HG03565 (cell line): ENCODE measurements at regions not wholly inside any gene's neighbourhood (a gene's known extent, or its start where the extent isn't known, plus 50 kb on each side); places are given as distances from the start of the nearest gene placed in this dataset.
A peak's percentile ranks its signal among the peaks of the same experiment; 100 is the strongest.

Experiments used
- ATAC-seq: cut with Tn5 transposase; IDR thresholded peaks from one replicate; pipeline ENCODE4 v1.9.1; 2021; ENCODE audit warnings: mild to moderate bottlenecking, moderate library complexity; ENCODE audit not compliant: unreplicated experiment

DNA sequence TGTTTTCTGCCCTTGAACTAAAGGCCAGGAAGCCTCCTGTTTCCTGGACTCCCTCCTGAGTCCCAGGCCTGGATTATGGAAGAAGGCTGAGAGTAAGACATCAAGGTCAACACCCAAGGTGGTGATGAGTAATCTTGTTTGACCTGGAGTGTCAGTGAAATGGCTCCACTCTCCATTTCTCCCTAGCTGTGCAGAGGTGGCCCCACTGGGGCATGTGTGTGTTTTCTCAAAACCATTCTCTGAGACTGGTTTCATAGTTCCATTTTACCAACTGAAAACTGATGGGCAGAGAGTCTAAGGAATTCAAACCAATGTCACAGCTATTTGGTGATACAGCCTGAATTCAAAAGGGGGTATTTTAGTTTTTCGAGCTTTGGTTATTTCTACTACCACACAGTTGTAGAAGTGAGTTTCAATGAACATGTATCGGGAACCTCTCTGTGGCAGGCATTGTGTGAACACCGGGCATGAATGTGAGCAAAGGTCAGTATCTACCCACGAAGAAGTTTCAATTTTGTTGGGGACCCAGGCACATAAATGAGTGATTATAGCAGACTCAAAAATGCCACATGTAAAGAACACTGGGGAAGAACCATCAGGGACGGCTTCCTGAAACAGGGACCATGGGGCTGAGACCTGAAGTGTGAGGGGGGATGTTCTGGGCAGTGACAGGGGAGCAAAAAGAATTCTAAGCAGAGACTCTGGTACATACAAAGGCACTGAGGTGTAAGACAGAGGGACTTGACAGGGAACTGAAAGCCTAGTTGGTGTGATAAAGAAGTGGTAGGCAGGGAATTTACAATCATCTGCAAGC, 269.6 kb upstream of the KLF4 start:
- no peak for ATAC-seq

DNA sequence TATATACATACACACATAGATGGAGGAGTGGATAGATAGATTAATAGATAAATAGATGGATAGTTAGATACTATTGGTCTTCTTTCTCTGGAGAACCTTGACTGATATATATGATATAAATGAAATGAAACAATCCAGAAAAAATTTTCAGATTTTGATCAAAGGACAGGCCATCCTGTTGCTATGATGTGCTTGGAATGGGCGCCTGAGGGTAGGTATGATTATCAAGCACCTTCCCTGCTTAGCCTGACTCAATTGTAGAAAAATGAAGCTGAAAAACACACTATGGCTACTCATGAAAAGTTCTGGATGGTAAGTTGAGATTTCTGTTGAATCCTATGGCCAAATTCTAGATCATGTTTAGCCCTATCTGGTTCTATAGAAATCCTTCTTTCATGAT, 266.5 kb upstream of the KLF4 start:
- ATAC-seq = no peak

DNA sequence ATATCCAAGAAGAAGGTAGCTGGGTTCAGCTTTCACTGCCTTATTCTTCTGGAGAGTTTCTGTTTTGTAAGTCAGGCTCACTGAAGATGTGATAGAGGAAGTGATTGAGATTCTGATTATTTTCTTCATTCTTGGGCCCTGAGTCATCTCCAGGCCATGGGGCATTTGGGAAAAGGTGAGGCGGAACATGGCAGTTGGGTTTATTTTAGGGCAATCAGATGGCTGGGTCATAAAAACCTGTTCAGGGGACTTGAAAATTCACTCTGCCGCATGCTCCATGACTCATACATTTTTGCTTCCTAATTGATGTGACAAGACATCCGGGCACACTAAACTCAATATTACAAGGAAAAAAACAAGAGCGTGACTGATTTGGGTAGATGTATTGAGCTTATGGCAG, 265.7 kb upstream of the KLF4 start:
- ATAC-seq = no peak

DNA sequence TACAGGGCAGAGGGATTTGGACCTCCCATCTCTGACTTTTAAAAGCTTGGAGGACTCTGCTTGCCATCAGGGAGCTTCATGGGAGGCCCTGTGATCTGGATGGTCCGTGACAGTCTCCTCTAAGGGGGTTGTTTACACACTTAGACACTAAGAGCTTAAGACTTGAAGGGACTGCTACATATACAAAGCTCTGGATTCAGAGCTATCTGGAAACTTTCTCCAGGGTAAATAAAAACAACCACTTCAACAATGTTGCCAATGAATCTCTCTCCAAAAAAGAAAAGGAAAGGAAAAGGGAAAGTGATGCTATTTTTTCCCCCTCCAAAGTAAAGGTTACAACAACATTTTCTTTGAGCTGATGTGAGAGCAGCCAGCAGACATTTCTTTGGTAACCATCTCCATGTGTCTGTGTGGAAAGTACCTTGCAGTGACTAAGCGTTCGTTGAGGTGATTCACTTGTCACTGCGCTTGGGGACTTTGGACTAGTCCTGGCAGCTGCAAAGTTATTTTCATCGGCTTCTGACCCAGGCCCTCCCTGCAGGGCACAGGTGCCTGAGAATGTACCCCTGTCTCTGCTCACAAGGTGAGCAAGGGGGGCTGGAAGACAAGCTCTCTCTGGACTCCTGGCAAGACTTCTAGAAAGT, 262.1 kb upstream of the KLF4 start:
- peak; percentile 85 for ATAC-seq

DNA sequence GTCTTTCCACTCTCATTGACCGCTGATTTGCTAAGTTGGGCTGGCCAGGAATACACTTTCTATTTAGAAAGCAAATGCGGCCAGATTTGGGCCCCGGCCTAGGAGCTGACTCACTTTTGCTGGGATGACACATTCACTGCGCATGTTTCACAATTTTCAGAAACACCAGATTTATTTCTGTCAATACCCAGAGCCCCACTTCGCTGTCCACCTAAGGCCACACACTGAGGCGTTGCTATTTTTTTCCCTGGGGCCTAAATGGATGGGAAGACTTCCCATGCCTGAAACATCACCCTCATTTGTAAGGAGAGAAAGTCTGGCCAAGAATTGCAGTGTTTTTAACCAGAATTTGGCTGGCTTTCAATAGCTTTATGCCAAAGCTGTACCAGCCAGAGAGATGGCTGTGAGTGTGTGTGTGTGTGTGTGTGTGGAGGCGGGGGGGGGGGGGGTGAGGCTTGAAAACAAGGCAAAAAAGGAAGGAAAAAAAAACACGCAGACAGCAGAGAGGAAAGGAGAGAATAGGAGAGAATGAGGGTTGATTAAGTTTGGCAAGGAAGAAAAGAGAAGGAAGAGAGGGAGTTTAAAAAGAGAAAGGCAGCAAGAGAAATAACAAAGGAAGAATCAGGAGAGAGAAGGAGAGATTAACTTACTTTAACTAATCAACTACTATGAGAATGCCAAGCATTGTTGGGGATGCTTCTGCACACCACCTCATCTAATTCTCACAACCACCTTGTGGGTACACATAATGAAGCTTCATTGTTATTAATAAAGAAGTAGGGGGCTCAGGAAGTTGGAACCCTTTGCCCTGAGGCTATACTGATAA, 261.4 kb upstream of the KLF4 start:
- ATAC-seq = no peak

DNA sequence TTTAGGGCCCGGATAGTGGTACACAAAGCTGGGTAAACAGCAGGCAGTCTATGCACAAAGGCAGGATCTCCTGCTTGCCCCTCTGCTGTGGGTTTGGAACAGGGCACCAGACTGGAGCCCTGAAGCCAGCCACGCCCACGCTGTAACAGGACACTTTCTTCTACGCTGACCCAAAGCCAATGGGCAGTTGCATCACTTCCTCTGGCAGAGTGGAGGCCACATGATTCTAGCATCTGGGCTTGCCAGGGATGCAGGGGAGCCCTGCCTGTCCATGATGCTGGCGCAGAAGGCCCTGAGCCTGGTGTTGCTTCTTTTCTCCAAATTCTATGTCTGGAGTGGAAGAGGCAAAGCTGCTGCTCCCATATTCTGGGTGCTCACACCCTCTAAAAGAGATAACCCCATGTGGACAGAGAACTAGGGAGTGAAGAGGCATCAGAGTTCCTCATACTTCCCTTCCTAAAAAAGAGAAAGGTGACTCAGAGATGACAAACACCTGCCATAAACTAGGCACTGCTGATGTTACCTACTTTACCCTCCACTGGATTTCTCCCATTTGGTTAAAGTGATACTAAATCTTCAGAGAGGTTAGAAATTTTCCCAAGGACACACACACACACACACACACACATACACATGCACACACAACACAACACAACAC, 260.3 kb upstream of the KLF4 start:
- no peak for ATAC-seq

DNA sequence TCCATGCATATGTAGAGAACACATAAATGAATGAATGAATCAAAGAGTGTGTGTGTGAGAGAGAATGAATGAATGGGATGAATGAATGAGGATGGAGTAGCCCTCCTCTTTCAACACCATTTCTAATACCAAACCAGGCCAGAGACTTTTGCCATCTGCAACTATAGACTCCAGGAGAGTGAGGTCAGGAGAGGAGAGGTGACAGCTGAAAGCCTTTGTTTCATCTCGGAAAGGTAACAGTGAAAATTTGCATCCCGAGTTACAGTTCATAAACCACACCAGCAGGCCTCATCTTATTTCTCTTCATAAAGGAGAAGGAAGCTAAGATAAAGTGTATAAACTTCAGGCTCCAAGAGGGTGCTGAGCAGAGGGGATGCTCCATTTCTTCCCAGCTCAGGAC, 255.3 kb upstream of the KLF4 start:
- no peak for ATAC-seq

DNA sequence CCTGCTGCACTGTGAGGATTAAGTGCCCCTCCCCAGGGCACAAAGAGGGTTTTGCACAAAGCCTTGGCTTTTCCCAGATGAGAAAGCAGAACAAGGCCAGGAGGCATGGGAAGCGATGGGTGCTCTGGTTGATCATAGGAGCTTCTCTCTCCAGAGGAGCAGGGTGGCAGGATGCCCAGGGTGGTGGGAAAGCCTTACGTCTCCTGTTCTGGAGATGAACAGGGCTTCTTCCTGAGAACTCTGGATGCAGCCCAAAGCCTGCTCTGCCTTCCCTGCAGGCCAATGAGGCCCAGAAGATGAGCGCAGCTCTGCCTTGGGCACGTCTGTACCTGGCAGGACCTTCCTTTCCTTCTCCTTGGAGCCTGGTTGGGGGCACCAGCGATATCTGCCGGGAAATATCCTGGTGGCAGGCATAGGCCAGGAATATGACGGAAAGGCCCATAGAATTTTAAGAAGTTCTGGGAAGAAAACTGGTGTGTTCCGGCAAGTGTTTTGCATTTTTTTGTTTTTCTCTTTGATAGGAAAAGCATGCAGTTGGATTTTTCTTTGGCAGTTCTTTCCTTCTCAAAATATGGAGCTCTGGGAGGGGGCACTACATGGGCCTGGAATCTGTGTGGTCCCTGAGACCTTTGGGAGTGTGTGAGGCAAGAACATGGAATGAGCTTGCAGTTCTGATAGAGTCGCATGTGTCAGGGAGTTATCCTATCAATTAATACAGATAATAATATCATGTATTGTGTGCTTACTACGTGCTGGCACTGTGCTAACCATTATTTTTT, 253.2 kb upstream of the KLF4 start:
- ATAC-seq = no peak

DNA sequence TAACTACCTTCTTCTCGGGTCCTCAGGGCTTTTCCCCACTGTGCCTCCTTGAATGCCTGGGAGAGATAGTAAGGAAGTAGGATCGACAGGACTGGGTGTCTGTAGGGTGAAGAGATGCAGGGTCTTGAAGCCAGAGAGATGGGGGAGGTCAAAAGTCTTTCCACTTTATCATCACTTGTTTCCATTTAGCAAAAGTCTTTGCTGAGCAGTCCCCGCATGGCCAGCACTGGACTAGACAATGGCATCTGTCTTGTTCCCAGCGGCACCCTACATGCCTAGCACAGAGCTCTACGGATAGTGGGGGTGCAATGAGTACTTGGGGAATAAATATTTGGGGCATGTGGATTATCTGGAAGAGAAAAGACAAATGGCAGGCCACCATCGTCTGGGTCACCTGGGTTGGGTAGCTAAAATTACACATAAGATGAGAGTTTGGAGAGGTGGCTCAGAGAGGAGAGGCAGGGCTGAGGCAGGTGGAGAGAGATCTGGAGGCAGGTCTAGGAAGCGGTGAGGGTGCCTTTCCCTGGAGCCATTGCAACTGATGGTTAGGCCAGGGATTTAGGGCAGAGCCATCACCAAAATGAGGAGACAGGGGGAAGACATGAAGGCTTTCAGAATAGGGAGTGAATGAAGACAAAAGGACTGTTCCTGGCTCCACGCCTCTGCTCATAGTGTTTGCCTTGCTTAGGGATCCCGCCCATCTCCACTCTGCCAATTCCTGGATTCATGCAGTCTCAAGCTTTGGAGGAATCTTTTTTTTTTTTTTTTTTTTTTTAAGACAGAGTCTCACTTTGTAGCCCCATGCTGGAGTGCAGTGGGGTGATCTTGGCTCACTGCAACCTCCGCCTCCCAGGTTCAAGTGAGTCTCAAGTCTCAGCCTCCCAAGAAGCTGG, 250.8 kb upstream of the KLF4 start:
- ATAC-seq = no peak

DNA sequence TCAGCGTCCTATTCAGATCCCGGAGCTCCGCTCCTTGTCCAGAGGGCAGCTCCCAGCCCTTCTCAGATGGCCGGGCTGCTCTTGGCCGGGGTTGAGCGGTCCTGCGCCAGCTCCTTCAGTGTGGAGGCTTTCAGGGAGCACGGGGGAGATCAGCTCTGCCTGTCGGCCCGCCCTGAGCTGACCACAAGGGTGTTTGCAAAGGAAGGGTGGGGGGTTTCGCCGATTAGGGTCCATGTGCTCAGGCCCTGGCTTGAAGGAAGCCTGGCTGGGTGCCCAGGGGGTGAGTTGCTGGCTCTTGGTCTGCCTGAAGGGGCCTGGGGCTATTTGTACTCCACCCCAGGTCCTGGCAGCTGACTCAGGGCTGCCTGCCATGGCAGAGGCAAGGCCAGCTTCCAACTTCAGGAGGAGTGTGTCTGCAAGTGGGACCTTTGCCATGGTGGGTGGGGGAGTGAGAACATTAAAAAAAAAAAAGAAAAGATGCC, 250.1 kb upstream of the KLF4 start:
- no peak for ATAC-seq

DNA sequence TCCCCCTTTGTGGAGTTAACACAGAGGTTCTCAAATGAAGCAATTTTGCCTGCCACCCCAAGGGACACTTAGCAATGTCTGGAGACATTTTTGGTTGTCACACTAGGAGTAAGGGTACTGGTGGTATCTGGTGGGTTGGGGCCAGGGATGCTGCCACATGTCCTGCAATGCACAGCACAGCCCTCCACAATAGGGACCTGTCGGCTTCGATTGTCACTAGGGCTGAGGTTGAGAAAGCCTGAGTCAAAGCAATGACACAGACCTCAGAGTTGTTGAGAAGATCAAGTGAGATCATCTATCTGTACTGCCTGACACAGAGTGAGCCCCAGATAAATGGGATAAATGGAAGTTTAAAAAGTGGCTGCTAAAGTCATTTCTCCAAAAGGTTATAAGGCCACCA, 249.2 kb upstream of the KLF4 start:
- no peak for ATAC-seq

DNA sequence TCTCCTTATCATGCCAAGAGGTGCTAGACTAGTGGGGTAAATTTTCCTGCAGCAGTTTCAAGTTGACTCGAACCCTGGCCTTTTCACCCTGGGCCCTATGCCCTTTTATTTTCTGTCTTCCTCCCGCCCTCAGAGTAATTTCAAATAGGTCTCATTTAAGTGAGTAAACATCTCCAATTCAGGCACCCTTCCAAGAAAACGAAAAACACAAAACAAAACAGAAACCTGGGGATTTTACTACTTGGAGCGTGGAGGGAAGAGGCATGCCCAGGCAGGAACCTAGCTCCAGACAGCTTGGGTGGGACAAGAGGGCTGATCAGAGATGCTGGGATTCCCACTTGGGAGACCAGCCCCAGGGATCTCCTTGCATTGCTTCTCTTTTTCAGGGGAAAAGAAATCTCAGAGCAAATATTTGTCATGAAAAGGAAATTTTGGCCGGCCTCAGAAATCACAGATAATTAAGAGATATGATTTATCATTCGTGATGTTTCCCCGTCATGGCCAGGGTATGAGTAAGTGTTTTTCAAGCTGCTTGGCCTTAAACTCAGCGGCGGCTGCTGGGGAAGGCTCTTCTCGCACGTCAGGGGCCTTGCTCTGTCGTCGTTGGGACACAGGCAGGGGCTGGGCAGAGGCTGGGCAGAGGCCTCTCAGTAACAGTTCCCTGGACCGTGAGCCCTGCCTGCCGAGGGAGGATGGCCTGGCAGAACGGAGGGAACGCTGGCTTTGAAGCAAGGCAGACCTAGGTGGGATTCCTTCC, 248.6 kb upstream of the KLF4 start:
- no peak for ATAC-seq

DNA sequence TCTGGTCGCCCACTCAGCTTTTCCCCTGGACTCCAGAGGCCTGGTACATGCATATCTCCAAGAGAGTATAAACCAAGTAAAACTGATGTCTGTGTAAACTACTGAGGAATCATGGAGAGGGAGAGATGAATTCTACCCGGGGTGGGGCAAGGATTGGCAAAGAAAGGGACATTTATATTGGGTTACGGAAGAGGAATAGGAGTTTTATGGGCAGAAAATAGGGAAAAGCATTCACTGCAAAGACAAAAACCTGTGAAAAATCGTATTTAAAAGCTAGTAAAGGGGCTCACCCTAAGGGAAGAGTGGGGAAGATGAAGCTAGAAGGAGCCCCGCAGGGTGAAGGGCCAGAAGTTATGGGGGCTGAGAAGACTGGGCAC, 248.0 kb upstream of the KLF4 start:
- ATAC-seq = no peak

DNA sequence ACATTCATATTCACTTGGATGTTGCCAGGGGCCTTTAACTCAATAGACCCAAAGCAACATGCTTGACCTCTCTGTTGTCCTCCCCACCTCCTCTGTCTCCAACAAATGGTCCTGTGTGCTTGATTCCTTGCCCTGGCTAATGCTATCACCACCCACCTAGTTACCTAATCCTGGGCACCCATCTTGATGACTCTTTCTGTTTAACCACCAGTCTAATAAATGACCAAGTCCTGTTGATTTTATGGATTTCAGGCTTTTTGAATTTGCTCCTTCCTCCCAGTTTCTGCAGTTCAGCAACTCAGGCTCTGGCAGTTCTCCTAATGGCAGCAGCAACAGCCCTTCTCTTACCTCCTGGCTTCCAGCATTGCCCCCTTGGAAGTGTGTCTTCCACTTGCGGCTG, 246.3 kb upstream of the KLF4 start:
- ATAC-seq = no peak

DNA sequence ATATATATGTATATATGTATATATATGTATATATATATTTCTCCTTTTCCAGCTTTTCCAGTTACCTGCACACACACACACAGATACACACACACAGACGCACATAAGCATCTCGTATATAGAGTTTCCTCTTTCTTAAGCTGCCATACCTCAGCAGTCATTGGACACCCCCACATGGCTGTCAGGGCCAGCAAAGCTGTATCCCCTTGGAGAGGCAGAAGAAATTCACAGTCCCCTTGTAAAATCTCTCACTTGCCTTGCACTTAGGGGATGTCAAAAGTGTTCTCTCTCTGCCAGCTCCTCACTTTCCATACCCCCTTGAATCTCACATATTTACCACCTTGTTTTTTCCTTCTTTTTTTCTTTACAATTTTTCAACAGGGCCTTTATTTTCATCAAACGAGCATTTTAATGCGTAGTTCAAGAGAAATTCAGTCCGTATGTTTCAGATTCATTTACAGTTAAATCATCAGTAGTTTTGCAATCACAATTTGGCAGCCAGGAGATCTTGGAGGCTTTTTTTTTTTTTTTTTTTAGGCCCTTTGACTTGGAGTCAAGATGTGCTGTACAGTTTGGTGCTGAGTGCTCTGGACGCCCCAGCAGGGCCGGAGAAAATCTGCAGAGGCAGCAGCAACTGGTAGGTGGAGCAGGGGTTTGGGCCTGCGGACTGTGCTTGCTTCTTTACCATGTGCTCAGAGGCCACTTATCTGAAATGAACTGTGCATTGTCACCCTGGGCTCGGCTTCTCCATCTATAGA, 244.9 kb upstream of the KLF4 start:
- no peak for ATAC-seq

DNA sequence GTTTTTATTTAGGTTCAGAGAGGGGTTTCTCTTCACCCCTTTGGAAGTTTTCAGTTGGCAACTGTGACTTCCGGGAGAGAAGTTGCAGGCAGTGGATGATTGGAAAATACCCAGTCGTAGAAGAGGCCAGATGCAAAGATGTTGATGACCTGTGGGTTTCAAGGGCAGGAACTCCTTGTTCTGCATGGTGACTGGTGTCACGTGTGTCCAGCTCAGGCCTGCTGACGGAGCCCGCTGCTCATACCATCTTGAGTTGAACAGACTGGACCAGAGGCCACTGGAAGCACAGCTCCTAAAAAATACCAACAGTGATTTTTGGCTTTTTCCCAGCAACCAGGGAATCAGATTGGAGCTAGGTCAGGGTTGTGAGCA, 243.9 kb upstream of the KLF4 start:
- no peak for ATAC-seq

DNA sequence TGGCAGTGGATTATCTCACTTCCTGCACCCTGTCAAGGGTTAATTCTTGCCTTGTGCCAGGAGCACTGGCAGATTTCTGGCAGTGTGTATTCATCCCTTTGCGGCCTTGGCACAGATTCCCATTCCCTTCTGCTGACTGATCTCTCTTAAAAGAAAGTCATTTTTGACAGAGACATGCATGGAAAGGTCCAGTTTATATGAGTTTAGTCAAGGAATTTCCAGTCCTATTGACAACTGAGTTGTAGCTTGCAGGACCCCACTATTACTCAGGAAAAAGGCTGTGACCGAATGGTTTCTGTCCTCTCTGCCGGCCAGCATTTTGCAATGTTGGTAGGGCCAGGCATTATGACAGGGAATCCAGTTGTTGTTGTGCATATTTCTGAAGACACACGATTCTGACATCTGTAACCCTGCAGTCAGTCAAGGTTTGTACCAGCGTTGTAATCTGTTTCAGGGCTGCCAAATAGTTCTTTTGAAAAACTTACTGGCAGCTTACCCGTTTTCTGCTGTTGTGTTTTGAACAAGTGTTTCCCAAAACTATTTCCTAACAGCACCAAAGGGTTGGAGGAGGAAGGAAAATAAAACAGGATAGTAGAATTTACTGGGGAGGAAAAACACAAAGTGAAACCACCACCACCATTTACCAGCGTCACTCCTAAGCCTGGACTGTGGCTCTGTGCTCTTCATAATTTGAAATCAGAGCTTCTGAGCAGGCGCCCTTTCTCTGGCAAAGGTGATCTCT, 243.4 kb upstream of the KLF4 start:
- no peak for ATAC-seq
